SK-N-SH treated with all-trans-retinoic acid at 6 μM for 48 hours (cell line): ENCODE measurements at regions not wholly inside any gene's neighbourhood (a gene's known extent, or its start where the extent isn't known, plus 50 kb on each side); places are given as distances from the start of the nearest gene placed in this dataset.

ENCODE experiments used
- ATAC-seq: fragments of 200-7000 bp; cut with Tn5 transposase; 3 replicates; pipeline ENCODE4 v1.9.1; 2020; ENCODE audit warnings: mild to moderate bottlenecking, moderate library complexity
- ARNTL ChIP-seq: fragments of 450-650 bp; formaldehyde crosslinking; IDR thresholded peaks from 2 replicates; pipeline ENCODE4 v1.5.0; 2020; ENCODE audit warnings: low read depth, mild to moderate bottlenecking, moderate library complexity, borderline replicate concordance
- CSDC2 ChIP-seq: fragments of 250-450 bp; sonication (Bioruptor Pico); IDR thresholded peaks from 2 replicates; pipeline ENCODE4 v1.5.0; 2020; ENCODE audit warnings: mild to moderate bottlenecking, moderate library complexity
- CSRNP3 ChIP-seq: fragments of 250-450 bp; sonication (Bioruptor Pico); IDR thresholded peaks from 2 replicates; pipeline ENCODE4 v1.5.1; 2021; ENCODE audit warnings: mild to moderate bottlenecking, moderate library complexity
- ESRRG ChIP-seq: fragments of 250-450 bp; sonication (Bioruptor Pico); IDR thresholded peaks from 2 replicates; pipeline ENCODE4 v1.6.1; 2021; ENCODE audit warnings: mild to moderate bottlenecking
- GLIS3 ChIP-seq: fragments of 250-450 bp; sonication (Bioruptor Pico); IDR thresholded peaks from 2 replicates; pipeline ENCODE4 v1.5.0; 2020; ENCODE audit warnings: mild to moderate bottlenecking, moderate library complexity
- ISL1 ChIP-seq: fragments of 250-450 bp; sonication (Bioruptor Pico); IDR thresholded peaks from 2 replicates; pipeline ENCODE4 v2.1.2; 2022; ENCODE audit warnings: mild to moderate bottlenecking, moderate library complexity
- PPARA ChIP-seq: fragments of 250-450 bp; sonication (Bioruptor Pico); IDR thresholded peaks from 2 replicates; pipeline ENCODE4 v1.5.0; 2020; ENCODE audit warnings: mild to moderate bottlenecking, borderline replicate concordance
- RARB ChIP-seq: fragments of 250-450 bp; sonication (Bioruptor Pico); IDR thresholded peaks from 2 replicates; pipeline ENCODE4 v1.8.0; 2021; ENCODE audit warnings: mild to moderate bottlenecking, moderate library complexity
- SNAI2 ChIP-seq: fragments of 250-450 bp; sonication (Bioruptor Pico); IDR thresholded peaks from 2 replicates; pipeline ENCODE4 v1.5.0; 2020; ENCODE audit warnings: mild to moderate bottlenecking, moderate library complexity
- TOX ChIP-seq: fragments of 250-450 bp; sonication (Bioruptor Pico); IDR thresholded peaks from 2 replicates; pipeline ENCODE4 v1.8.0; 2021; ENCODE audit warnings: mild to moderate bottlenecking, moderate library complexity, borderline replicate concordance
- TSHZ2 ChIP-seq: fragments of 250-450 bp; sonication (Bioruptor Pico); IDR thresholded peaks from 2 replicates; pipeline ENCODE4 v1.5.0; 2020; ENCODE audit warnings: mild to moderate bottlenecking, moderate library complexity
- ZC3H10 ChIP-seq: fragments of 250-450 bp; sonication (Bioruptor Pico); IDR thresholded peaks from 2 replicates; pipeline ENCODE4 v1.5.1; 2021; ENCODE audit warnings: mild to moderate bottlenecking, moderate library complexity
- ZFP3 ChIP-seq: fragments of 250-450 bp; sonication (Bioruptor Pico); IDR thresholded peaks from 2 replicates; pipeline ENCODE4 v1.5.0; 2020; ENCODE audit warnings: mild to moderate bottlenecking, moderate library complexity
- ZFP30 ChIP-seq: fragments of 450-650 bp; formaldehyde crosslinking; IDR thresholded peaks from 2 replicates; pipeline ENCODE4 v1.5.0; 2022; ENCODE audit warnings: mild to moderate bottlenecking, moderate library complexity
- ZNF565 ChIP-seq: fragments of 450-650 bp; formaldehyde crosslinking; conservative IDR thresholded peaks from 2 replicates; pipeline ENCODE4 v1.5.0; 2020; ENCODE audit warnings: low read depth, mild to moderate bottlenecking, moderate library complexity
- ZNF8 ChIP-seq: fragments of 450-650 bp; formaldehyde crosslinking; IDR thresholded peaks from 2 replicates; pipeline ENCODE4 v1.5.0; 2020; ENCODE audit warnings: mild to moderate bottlenecking, moderate library complexity
- TF ChIP-seq, protein P1 (sequence below): fragments of 250-450 bp; sonication (Bioruptor Pico); IDR thresholded peaks from 2 replicates; pipeline ENCODE4 v1.5.1; 2020; ENCODE audit warnings: low read depth, mild to moderate bottlenecking, moderate library complexity
- TF ChIP-seq, protein P2 (sequence below): fragments of 250-450 bp; sonication (Bioruptor Pico); IDR thresholded peaks from 2 replicates; pipeline ENCODE4 v1.8.0; 2021; ENCODE audit warnings: low read depth, mild to moderate bottlenecking, moderate library complexity, borderline replicate concordance

DNA sequence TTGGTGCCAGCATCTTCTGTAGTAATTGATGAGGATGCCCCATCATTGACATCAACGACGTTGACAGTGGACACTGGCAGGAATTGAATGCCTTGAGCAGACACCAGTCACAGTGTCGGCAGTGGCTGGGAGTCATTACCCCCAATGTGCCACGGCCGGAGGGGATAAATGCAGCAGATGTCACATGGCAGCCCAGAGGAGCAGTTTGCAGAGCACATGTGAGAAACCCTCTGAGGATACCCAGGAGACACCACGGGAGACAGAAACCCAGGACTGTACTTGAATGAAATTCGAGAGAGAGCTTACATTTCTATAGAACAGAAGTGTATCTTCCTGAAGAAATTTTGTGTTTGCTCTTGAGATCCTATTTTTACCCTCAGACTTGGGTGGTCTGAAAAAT is 409.1 kb upstream of the TNP1 start:
- TF ChIP-seq GLIS3 (CRISPR knock-in tag) (no peak), RARB (CRISPR knock-in tag) (no peak), ZFP3 (CRISPR knock-in tag) (no peak)
- ATAC-seq: no peak

DNA sequence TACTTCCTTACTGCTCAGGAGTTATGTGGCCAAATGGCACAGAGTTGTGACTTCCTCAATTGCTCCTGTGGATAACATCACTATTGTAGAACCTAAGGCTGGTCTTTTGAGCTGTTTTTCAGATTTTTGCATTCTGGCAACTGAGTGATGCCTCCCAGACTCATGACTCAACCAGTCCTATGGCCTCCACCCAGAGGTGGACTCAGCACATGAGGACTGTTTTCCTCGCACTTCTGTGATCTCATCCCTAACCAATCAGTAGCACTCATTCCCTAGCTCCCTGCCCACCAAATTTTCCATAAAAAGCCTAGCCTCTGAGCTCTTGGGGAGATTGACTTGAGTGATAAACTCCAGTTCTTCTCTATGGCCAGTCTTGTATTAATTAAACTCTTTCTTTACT is 407.9 kb upstream of the TNP1 start:
- no peak for ATAC-seq

DNA sequence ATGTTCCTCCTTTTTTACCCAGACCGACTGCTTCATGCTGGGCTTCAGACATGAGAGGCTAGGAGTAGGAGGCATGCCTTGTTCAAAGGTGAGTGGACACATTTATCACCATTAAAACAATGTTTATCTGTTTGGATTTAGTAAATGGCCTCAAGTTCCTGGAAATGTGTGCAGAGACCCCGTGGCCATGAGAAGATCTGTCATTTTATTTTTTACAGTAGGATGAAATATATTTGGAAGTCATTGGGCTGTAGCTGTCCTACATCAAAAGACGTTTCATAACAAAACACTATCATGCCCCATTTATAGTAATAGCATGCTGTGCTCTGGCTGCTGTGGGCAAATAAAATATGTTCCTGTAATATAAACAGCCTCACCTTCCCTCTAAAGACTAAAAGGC is 403.9 kb upstream of the TNP1 start:
- TF ChIP-seq PPARA (CRISPR knock-in tag): no peak
- TF ChIP-seq, protein P1, sequence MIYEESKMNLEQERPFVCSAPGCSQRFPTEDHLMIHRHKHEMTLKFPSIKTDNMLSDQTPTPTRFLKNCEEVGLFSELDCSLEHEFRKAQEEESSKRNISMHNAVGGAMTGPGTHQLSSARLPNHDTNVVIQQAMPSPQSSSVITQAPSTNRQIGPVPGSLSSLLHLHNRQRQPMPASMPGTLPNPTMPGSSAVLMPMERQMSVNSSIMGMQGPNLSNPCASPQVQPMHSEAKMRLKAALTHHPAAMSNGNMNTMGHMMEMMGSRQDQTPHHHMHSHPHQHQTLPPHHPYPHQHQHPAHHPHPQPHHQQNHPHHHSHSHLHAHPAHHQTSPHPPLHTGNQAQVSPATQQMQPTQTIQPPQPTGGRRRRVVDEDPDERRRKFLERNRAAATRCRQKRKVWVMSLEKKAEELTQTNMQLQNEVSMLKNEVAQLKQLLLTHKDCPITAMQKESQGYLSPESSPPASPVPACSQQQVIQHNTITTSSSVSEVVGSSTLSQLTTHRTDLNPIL (CRISPR knock-in tag): no peak
- TF ChIP-seq TOX (CRISPR knock-in tag): no peak
- no peak for TF ChIP-seq TSHZ2 (CRISPR knock-in tag)

More for the DNA sequence above, 407.9 kb upstream of the TNP1 start:
- no peak for TF ChIP-seq ESRRG
- TF ChIP-seq ISL1 (CRISPR knock-in tag): no peak
- no peak for TF ChIP-seq ZFP30
- TF ChIP-seq ARNTL (CRISPR knock-in tag): no peak
- TF ChIP-seq GLIS3 (CRISPR knock-in tag): no peak
- TF ChIP-seq TOX (CRISPR knock-in tag): no peak
- TF ChIP-seq, protein P1 (CRISPR knock-in tag): no peak
- TF ChIP-seq ZNF565 (CRISPR knock-in tag): no peak
- no peak for TF ChIP-seq ZNF8
- TF ChIP-seq PPARA (CRISPR knock-in tag): no peak
- no peak for TF ChIP-seq CSRNP3 (CRISPR knock-in tag)
- TF ChIP-seq ZC3H10 (CRISPR knock-in tag): no peak

DNA sequence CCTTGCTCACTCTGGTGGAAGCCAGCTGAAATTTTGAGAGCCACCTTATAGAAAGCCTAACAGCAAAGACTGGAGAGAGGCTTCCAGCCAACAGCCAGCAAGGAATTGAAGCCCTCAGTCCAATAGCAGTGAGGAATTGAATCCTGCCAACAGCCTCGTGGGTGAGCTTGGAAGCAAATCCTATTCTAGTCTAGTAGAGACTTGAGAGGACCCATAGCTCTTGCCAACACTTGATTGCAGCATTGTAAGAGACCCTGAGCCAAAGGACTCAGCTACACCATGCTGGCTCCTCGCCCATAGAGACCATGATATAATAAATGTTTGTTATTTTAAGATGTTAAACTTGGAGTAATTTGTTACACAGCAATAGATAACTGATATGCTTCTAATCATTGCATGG is 403.0 kb upstream of the TNP1 start:
- ATAC-seq: no peak
- TF ChIP-seq, protein P2, sequence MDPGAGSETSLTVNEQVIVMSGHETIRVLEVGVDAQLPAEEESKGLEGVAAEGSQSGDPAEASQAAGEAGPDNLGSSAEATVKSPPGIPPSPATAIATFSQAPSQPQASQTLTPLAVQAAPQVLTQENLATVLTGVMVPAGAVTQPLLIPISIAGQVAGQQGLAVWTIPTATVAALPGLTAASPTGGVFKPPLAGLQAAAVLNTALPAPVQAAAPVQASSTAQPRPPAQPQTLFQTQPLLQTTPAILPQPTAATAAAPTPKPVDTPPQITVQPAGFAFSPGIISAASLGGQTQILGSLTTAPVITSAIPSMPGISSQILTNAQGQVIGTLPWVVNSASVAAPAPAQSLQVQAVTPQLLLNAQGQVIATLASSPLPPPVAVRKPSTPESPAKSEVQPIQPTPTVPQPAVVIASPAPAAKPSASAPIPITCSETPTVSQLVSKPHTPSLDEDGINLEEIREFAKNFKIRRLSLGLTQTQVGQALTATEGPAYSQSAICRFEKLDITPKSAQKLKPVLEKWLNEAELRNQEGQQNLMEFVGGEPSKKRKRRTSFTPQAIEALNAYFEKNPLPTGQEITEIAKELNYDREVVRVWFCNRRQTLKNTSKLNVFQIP (CRISPR knock-in tag): no peak
- TF ChIP-seq ZFP3 (CRISPR knock-in tag) (no peak), PPARA (CRISPR knock-in tag) (no peak)

More for the DNA sequence above, 403.9 kb upstream of the TNP1 start:
- no peak for ATAC-seq

DNA sequence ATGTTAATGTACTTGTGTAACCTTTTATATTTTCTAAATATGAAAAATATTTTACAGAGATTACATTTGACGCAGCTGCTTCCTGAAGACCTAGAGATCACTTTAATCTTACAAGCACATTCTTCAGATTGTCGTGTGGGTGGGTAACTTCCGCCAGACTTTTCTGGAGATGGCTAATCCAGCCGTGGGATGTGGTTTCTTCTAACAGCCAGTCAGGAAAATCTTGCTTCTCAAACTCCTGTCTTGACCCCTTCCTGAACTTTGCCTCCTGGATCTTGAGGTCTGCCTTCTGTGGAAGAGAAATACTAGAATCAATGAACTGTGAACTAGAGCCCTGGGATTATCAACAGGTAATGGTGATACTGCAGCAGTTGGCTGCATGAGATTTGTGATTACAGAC is 401.6 kb upstream of the TNP1 start:
- TF ChIP-seq SNAI2: no peak
- TF ChIP-seq, protein P2 (CRISPR knock-in tag): no peak
- TF ChIP-seq RARB (CRISPR knock-in tag): no peak
- no peak for TF ChIP-seq CSDC2 (CRISPR knock-in tag)
- TF ChIP-seq GLIS3 (CRISPR knock-in tag): no peak
- TF ChIP-seq ISL1 (CRISPR knock-in tag): no peak
- no peak for TF ChIP-seq ARNTL (CRISPR knock-in tag)
- no peak for TF ChIP-seq CSRNP3 (CRISPR knock-in tag)
- TF ChIP-seq ESRRG: no peak
- no peak for TF ChIP-seq ZNF565 (CRISPR knock-in tag)
- TF ChIP-seq, all 23 proteins: peak for 0
- ATAC-seq: no peak
